Fibroblast of the aortic adventitia (primary cell): ENCODE measurements at regions not wholly inside any gene's neighbourhood (a gene's known extent, or its start where the extent isn't known, plus 50 kb on each side); places are given as distances from the start of the nearest gene placed in this dataset.

Experiments
- DNase-seq: peaks from one replicate; pipeline ENCODE4 v3.0.0-alpha.2; 2010; ENCODE audit warnings: low read depth
- H3K4me3 ChIP-seq: 2 replicates; pipeline ENCODE4 v1.5.1; 2011; ENCODE audit warnings: low read depth, mild to moderate bottlenecking, control low read depth, low read length, moderate library complexity
- CTCF ChIP-seq: IDR thresholded peaks from 2 replicates; pipeline ENCODE4 v1.5.1; 2011; ENCODE audit warnings: mild to moderate bottlenecking, low read length, control low read depth, inconsistent platforms; ENCODE audit not compliant: insufficient read depth

- H3K4me3 ChIP-seq: no peak overlapping the region
- DNase-seq: no peak
- TF ChIP-seq CTCF: no peak
Measured at GRCh38 chr5:107766972-107767371, 96.2 kb upstream of the EFNA5 start.

GRCh38 chr5:107766439-107766838 is 95.7 kb upstream of the EFNA5 start:
- no peak for TF ChIP-seq CTCF
- no peak for DNase-seq
- no peak overlapping the region for H3K4me3 ChIP-seq

- DNase-seq: no peak
- TF ChIP-seq CTCF: no peak
- no peak overlapping the region for H3K4me3 ChIP-seq
Measured at GRCh38 chr5:107765805-107766063, 95.0 kb upstream of the EFNA5 start.

GRCh38 chr5:107764976-107765804 is 94.5 kb upstream of the EFNA5 start:
- DNase-seq: no peak
- no peak for TF ChIP-seq CTCF
- H3K4me3 ChIP-seq: no peak overlapping the region

GRCh38 chr5:107764282-107764681 is 93.5 kb upstream of the EFNA5 start:
- H3K4me3 ChIP-seq: no peak overlapping the region
- DNase-seq: no peak
- no peak for TF ChIP-seq CTCF

GRCh38 chr5:107753427-107753826 is 82.7 kb upstream of the EFNA5 start:
- TF ChIP-seq CTCF: no peak
- no peak overlapping the region for H3K4me3 ChIP-seq
- no peak for DNase-seq
